AG10803 (cell line): ENCODE measurements at regions not wholly inside any gene's neighbourhood (a gene's known extent, or its start where the extent isn't known, plus 50 kb on each side); places are given as distances from the start of the nearest gene placed in this dataset.
A peak's percentile ranks its signal among the peaks of the same experiment; 100 is the strongest.

Source experiments
- DNase-seq: peaks from one replicate; pipeline ENCODE4 v3.0.0; 2010; ENCODE audit warnings: low read depth
- H3K4me3 ChIP-seq: 2 replicates; pipeline ENCODE4 v1.5.1; 2011; ENCODE audit warnings: mild to moderate bottlenecking, low read length, control low read depth
- CTCF ChIP-seq: conservative IDR thresholded peaks from 2 replicates; pipeline ENCODE4 v1.5.1; 2011; ENCODE audit warnings: mild to moderate bottlenecking, low read length, control low read depth, inconsistent platforms

DNA sequence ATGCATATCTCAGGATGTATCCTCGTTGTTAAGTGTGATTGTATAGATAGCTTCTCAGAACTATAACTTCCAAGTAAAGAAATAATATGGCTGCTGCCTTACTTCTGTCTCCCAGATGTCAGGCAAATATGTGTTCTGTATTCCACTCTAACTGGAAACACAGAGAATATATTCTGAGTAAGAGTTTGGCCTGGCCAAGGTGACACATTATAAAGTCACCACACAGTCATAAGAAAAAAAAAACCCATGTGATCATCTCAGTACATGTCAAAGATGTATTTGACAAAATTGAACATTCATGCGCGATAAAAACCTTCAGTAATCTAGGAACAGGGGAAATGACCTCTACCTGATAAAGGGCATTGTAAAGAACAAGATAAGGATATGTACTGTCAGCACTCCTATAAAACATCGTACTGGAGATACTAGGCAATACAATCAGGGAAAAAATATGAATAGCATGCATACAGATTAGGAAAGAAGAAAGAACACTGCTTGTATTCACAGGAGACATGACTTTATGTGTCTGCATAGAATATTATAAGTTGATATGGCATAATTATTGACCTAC lies 207.1 kb downstream of the ZNF330 start:
- no peak for TF ChIP-seq CTCF
- H3K4me3 ChIP-seq = no peak overlapping the region
- no peak for DNase-seq

DNA sequence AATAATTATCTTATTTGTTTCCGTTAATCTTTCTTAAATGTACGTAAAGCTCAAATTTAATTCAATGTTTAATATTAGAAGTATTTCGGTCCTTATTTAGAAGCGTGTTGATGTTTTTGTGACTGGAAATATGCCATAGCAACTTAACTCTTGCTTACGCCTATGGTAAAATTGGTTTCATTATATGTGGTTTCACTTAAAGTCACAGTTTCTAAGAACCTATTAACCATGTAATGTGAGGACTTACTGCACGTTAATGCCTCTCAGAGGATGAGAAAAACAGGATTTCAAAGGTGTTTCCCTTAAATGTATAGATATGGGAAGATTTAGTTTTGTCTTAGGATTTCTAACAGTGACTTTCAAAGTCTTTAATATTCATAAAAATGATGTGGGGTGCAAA lies 206.4 kb upstream of the IL15 start:
- no peak overlapping the region for H3K4me3 ChIP-seq
- no peak for DNase-seq
- no peak for TF ChIP-seq CTCF

- no peak overlapping the region for H3K4me3 ChIP-seq
- TF ChIP-seq CTCF = no peak
- DNase-seq = no peak
Observed at GRCh38 chr4:141430686-141431085, 205.7 kb upstream of the IL15 start.

DNA sequence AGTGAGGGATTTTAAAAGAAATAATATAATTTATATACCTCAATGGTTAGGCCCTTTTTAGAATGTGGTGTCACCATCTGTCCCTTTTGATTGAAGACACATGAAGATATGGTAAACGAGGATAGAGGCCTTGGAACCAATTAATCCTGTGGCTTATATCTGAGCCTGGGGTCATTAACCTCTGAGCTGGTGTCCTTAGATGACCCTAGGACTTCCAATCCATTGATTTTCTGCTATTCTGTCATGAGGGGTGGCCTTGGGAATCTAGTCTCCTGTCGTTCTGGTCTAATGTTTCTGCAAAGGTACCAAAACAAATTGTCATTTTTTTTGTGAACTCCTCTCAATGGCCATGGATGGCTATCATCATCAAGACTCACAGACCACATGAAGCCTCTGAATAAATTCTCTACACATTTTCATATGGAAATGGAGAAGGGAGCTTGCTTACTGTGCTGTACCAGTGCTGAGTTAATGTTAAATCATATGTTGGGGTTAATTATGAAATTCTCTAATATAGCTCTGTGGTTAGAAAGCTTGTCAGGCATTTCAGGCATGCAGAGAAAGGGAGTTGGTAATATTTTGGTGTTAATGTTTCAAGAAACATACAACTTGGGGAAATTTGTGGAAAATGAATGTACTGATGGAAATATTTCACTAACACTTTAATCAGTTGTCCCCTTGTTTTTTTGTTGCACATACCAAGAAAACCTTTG lies 204.2 kb upstream of the IL15 start:
- no peak overlapping the region for H3K4me3 ChIP-seq

DNA sequence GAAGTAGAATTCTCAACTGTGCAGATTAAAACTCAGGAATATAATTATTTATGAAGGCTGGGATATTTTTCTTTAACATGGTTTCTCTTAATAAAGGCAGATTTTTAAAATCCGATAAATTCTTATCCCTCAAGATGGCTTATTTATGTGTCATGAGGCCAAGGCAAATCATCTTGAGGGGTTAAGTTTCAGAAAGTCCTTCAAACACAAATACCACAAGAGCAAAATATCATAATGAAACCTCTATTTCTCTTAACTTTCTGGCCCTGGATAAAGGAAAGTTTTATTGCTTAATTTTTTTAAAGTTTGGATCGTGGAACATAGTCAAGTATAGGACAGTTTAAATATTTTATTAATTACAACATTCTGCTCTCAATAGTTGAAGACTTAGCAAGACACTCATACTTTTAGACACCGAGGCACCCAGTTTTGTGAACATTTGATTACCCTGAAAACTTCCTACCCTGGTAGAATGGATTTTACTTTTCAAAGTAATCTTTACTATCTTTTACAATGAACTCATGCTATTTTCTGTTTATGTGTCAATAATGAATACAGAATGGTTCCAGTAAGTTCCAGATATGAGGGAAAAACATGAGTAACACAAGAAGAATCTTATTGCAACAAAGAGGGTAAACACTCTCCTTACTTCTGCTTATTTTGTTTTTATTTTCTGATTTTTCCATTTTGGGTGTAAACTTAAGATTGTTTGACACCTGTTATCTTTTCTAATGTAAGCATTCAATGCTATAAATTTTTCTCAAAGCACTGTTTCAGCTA lies 200.7 kb upstream of the IL15 start:
- no peak for TF ChIP-seq CTCF
- peak; percentile 65 for DNase-seq
- no peak overlapping the region for H3K4me3 ChIP-seq

More for the DNA sequence above, 204.2 kb upstream of the IL15 start:
- TF ChIP-seq CTCF = no peak
- DNase-seq = peak; percentile 88

DNA sequence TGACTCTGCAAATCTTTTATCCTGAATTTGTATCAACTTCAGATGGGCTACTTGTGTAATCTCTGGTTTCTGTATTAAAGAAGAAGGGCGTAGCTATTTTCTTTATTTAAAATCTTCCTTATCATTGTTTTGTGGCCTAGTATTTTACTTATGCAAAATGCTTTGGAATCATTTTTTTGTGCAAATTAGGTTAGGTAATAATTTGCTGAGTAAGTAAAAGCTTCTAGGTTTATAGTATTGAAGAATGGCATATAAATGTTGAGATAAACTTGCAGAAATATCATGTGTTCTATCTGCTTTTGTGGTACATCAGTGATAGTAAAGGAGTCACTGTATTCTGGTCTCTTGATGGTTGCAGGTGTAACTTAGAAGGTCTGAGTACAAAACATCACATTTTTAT lies 197.2 kb upstream of the IL15 start:
- no peak for DNase-seq
- no peak for TF ChIP-seq CTCF
- H3K4me3 ChIP-seq = no peak overlapping the region
